ENCODE measurements at regions not wholly inside any gene's neighbourhood (a gene's known extent, or its start where the extent isn't known, plus 50 kb on each side); places are given as distances from the start of the nearest gene placed in this dataset.

GRCh38 chr5:118165619-118166018 is 822.7 kb downstream of the DTWD2 start:
- intact Hi-C loops (cut with DNase I), result no loop called here

GRCh38 chr5:118156181-118156580 is 832.2 kb downstream of the DTWD2 start:
- no peak overlapping the region for H3K4me3 ChIP-seq
- intact Hi-C loops (cut with DNase I), result no loop called here
- H3K36me3 ChIP-seq, result no peaks in the 10 kb centered on the region
- no peak for DNase-seq (ENCODE audit: extremely low spot score in 2 of 2)
- TF ChIP-seq POLR2A (IDR thresholded peaks at IDR 0.05) (no peak), CTCF (IDR thresholded peaks at IDR 0.05) (no peak)
- H3K4me1 ChIP-seq, result no peaks in the 10 kb centered on the region
- no peaks in the 10 kb centered on the region for H3K9me3 ChIP-seq
- H3K27ac ChIP-seq, result no peak overlapping the region
- H3K27me3 ChIP-seq, result no peaks in the 10 kb centered on the region

More at GRCh38 chr5:118165619-118166018, 822.7 kb downstream of the DTWD2 start:
- Histone ChIP-seq H3K27me3 (no peaks in the 10 kb centered on the region), H3K36me3 (no peaks in the 10 kb centered on the region), H3K9me3 (no peaks in the 10 kb centered on the region), H3K27ac (no peak overlapping the region), H3K4me1 (no peaks in the 10 kb centered on the region), H3K4me3 (no peak overlapping the region)
- DNase-seq (ENCODE audit: extremely low spot score in 2 of 2), result no peak
- TF ChIP-seq CTCF (IDR thresholded peaks at IDR 0.05) (no peak), POLR2A (IDR thresholded peaks at IDR 0.05) (no peak), POLR2AphosphoS5 (IDR thresholded peaks at IDR 0.05; ENCODE audit: insufficient read depth in 1 of 2, low read depth in 1 of 2) (no peak)

GRCh38 chr5:118146824-118147223 is 841.5 kb downstream of the DTWD2 start:
- Histone ChIP-seq H3K4me3 (no peak overlapping the region), H3K4me1 (no peaks in the 10 kb centered on the region), H3K36me3 (no peaks in the 10 kb centered on the region), H3K9me3 (no peaks in the 10 kb centered on the region), H3K27ac (no peak overlapping the region), H3K27me3 (no peaks in the 10 kb centered on the region)
- TF ChIP-seq POLR2AphosphoS5 (IDR thresholded peaks at IDR 0.05; ENCODE audit: insufficient read depth in 1 of 2, low read depth in 1 of 2) (no peak), POLR2A (IDR thresholded peaks at IDR 0.05) (no peak), CTCF (IDR thresholded peaks at IDR 0.05) (no peak)
- intact Hi-C loops (cut with DNase I), result no loop called here
- no peak for DNase-seq (ENCODE audit: extremely low spot score in 2 of 2)

- no peak for DNase-seq (ENCODE audit: extremely low spot score in 2 of 2)
- Histone ChIP-seq H3K27ac (no peak overlapping the region), H3K4me3 (no peak overlapping the region), H3K9me3 (no peaks in the 10 kb centered on the region), H3K36me3 (no peaks in the 10 kb centered on the region), H3K27me3 (no peaks in the 10 kb centered on the region), H3K4me1 (no peaks in the 10 kb centered on the region)
- intact Hi-C loops (cut with DNase I), result no loop called here
- TF ChIP-seq POLR2A (IDR thresholded peaks at IDR 0.05), result no peak
- TF ChIP-seq POLR2AphosphoS5 (IDR thresholded peaks at IDR 0.05; ENCODE audit: insufficient read depth in 1 of 2, low read depth in 1 of 2), result no peak
- TF ChIP-seq CTCF (IDR thresholded peaks at IDR 0.05), result no peak
Measured at GRCh38 chr5:118144540-118144939, 843.8 kb downstream of the DTWD2 start.

GRCh38 chr5:118139361-118139760 is 849.0 kb downstream of the DTWD2 start:
- Histone ChIP-seq H3K9me3 (no peaks in the 10 kb centered on the region), H3K4me1 (no peaks in the 10 kb centered on the region), H3K27me3 (no peaks in the 10 kb centered on the region), H3K4me3 (no peak overlapping the region), H3K36me3 (no peaks in the 10 kb centered on the region), H3K27ac (no peak overlapping the region)
- no peak for TF ChIP-seq POLR2AphosphoS5 (IDR thresholded peaks at IDR 0.05; ENCODE audit: insufficient read depth in 1 of 2, low read depth in 1 of 2)
- TF ChIP-seq POLR2A (IDR thresholded peaks at IDR 0.05), result no peak
- no peak for TF ChIP-seq CTCF (IDR thresholded peaks at IDR 0.05)
- intact Hi-C loops (cut with DNase I), result no loop called here
- DNase-seq (ENCODE audit: extremely low spot score in 2 of 2), result no peak

Data from vagina (tissue), 2 donors.